Fibroblast of mammary gland (primary cell): ENCODE measurements at regions not wholly inside any gene's neighbourhood (a gene's known extent, or its start where the extent isn't known, plus 50 kb on each side); places are given as distances from the start of the nearest gene placed in this dataset.

Experiments used
- DNase-seq: peaks from one replicate; pipeline ENCODE4 v3.0.0-alpha.2; 2010; ENCODE audit warnings: low read depth
- H3K4me3 ChIP-seq: 2 replicates; pipeline ENCODE4 v1.5.1; 2011; ENCODE audit warnings: low read depth, mild to moderate bottlenecking, low read length, moderate library complexity; ENCODE audit not compliant: control insufficient read depth
- CTCF ChIP-seq: conservative IDR thresholded peaks from 2 replicates; pipeline ENCODE4 v1.5.1; 2011; ENCODE audit warnings: low read depth, low read length, inconsistent platforms; ENCODE audit not compliant: control insufficient read depth, insufficient read depth

GRCh38 chr22:48335442-48336139, 1492.1 kb downstream of the BRD1 start:
- no peak for DNase-seq

GRCh38 chr22:48334971-48335370, 1492.7 kb downstream of the BRD1 start:
- H3K4me3 ChIP-seq = no peak overlapping the region
- no peak for DNase-seq
- no peak for TF ChIP-seq CTCF

More at GRCh38 chr22:48335442-48336139, 1492.1 kb downstream of the BRD1 start:
- TF ChIP-seq CTCF = no peak
- no peak overlapping the region for H3K4me3 ChIP-seq

- TF ChIP-seq CTCF = no peak
- no peak for DNase-seq
- no peak overlapping the region for H3K4me3 ChIP-seq
Measured at GRCh38 chr22:48333816-48334735, 1493.6 kb downstream of the BRD1 start.

GRCh38 chr22:48333323-48333763, 1494.3 kb downstream of the BRD1 start:
- no peak for DNase-seq
- no peak overlapping the region for H3K4me3 ChIP-seq
- no peak for TF ChIP-seq CTCF

GRCh38 chr22:48332438-48333322, 1495.0 kb downstream of the BRD1 start:
- TF ChIP-seq CTCF = no peak

GRCh38 chr22:48331691-48332220, 1495.9 kb downstream of the BRD1 start:
- no peak overlapping the region for H3K4me3 ChIP-seq
- TF ChIP-seq CTCF = no peak
- DNase-seq = no peak

More at GRCh38 chr22:48332438-48333322, 1495.0 kb downstream of the BRD1 start:
- H3K4me3 ChIP-seq = no peak overlapping the region
- no peak for DNase-seq
